Tibial nerve (tissue), 4 donors: ENCODE measurements at regions not wholly inside any gene's neighbourhood (a gene's known extent, or its start where the extent isn't known, plus 50 kb on each side); places are given as distances from the start of the nearest gene placed in this dataset.

Experiments used
- DNase-seq, 2 donors: peaks; one replicate each; pipeline ENCODE4 v3.0.0-alpha.2; 2019; ENCODE audit warnings: low spot score in 2 of 2
- H3K27ac ChIP-seq, 4 donors: fragments of 200-600 bp; sonication (generic) in 3 of 4; one replicate each; pipeline ENCODE4 v1.5.1; 2017 to 2019; ENCODE audit warnings: mild to moderate bottlenecking in 1 of 4
- H3K27me3 ChIP-seq, 2 donors: fragments of 200-600 bp; sonication (generic) in 1 of 2; one replicate each; pipeline versions ENCODE4 v1.5.1 to v1.6.0; 2017 to 2019
- H3K36me3 ChIP-seq, 3 donors: fragments of 200-600 bp; sonication (generic); one replicate each; pipeline ENCODE4 v1.5.1; 2018 to 2019
- H3K4me1 ChIP-seq, 4 donors: fragments of 200-600 bp; sonication (generic) in 3 of 4; one replicate each; pipeline ENCODE4 v1.5.1; 2017 to 2019
- H3K4me3 ChIP-seq, 4 donors: fragments of 200-600 bp; sonication (generic) in 3 of 4; one replicate each; pipeline ENCODE4 v1.5.1; 2017 to 2019; ENCODE audit warnings: mild to moderate bottlenecking in 1 of 4, moderate library complexity in 1 of 4
- H3K9me3 ChIP-seq, 4 donors: fragments of 200-600 bp; sonication (generic) in 3 of 4; one replicate each; pipeline ENCODE4 v1.5.1; 2017 to 2019
- EP300 ChIP-seq, 2 donors: sonication (generic); formaldehyde crosslinking; IDR thresholded peaks; one replicate each; pipeline ENCODE4 v1.6.1; 2017; ENCODE audit warnings: antibody characterized with exemption in 2 of 2, mild to moderate bottlenecking in 1 of 2
- POLR2A ChIP-seq, 2 donors: fragments of 450-650 bp; IDR thresholded peaks; one replicate each; pipeline ENCODE4 v1.6.1; 2017; ENCODE audit warnings: antibody characterized with exemption in 2 of 2, mild to moderate bottlenecking in 2 of 2, moderate library complexity in 2 of 2
- WGBS, 2 donors: methylation state at CpG; one replicate each; pipeline ENCODE4 v1.1.5; 2018; 5-methylcytosine and 5-hydroxymethylcytosine counted together
- TF ChIP-seq, protein P1 (sequence below), 5 experiments: fragments of 200-600 bp in 3 of 5; fragments of 450-650 bp in 2 of 5; sonication (generic) in 3 of 5; IDR thresholded peaks; one replicate each; pipeline ENCODE4 v1.5.1; 2016 to 2019; ENCODE audit warnings: antibody characterized with exemption in 5 of 5, mild to moderate bottlenecking in 3 of 5, moderate library complexity in 2 of 5

DNA sequence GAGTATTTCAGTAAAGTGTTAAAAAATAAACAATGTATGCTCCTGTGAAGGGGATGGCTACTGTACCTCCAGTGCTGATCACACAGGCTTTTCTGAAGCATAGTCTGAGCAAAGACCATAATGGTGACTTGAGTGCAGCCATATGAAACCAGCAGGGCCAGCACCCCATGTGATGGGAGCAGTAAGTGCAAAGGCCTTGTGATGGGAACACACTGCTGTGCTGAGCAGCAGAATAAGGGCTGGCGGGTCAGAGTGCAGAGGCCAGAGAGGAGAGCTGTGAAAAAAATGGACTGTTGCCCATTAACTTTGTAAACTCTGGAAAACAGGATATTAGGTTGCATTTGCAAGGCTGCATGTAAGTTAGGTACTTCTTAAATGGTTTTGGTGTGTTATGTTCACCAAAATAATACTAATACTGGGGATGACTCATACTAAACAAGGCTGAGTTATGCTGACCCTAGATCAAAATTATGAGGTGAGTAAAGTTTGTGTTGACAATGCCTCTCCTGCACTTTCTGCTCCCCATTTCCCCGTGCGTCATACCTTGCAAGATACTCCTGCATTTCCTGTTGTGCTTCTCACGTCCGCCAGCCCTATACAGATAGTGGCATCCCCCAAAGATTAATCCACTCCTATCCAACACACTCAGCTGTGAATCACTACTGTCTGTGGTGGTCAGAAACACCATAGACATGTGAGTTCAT is 67.0 kb upstream of the FAM9A start:
- no peaks in the 10 kb centered on the region for H3K9me3 ChIP-seq
- H3K4me1 ChIP-seq: no peaks in the 10 kb centered on the region
- WGBS, 2 donors: 77% methylated on average over 5 of the region's 5 CpGs
- no peak for DNase-seq
- TF ChIP-seq EP300 (IDR thresholded peaks at IDR 0.05) (no peak), POLR2A (IDR thresholded peaks at IDR 0.05) (no peak)
- TF ChIP-seq, protein P1, sequence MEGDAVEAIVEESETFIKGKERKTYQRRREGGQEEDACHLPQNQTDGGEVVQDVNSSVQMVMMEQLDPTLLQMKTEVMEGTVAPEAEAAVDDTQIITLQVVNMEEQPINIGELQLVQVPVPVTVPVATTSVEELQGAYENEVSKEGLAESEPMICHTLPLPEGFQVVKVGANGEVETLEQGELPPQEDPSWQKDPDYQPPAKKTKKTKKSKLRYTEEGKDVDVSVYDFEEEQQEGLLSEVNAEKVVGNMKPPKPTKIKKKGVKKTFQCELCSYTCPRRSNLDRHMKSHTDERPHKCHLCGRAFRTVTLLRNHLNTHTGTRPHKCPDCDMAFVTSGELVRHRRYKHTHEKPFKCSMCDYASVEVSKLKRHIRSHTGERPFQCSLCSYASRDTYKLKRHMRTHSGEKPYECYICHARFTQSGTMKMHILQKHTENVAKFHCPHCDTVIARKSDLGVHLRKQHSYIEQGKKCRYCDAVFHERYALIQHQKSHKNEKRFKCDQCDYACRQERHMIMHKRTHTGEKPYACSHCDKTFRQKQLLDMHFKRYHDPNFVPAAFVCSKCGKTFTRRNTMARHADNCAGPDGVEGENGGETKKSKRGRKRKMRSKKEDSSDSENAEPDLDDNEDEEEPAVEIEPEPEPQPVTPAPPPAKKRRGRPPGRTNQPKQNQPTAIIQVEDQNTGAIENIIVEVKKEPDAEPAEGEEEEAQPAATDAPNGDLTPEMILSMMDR (IDR thresholded peaks at IDR 0.05): no peak
- H3K36me3 ChIP-seq: no peaks in the 10 kb centered on the region
- no peak overlapping the region for H3K4me3 ChIP-seq
- no peaks in the 10 kb centered on the region for H3K27me3 ChIP-seq
- no peak overlapping the region for H3K27ac ChIP-seq

DNA sequence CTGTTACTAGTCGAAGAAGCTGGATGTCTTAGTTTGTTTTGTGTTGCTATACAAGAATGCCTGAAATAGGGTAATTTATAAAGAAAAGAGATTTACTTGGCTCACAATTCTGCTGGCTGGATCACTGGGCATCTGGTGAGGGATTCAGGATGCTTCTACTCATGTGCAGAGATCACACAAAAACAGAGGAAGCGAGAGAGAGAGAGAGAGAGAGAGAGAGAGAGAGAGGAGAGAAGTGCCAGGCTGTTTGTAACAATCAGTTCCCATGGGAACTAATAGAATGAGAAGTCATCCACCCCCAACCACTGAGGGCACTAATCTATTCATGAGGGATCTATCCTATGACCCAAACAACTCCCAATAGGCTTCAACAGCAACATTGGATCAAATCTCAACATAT is 66.2 kb upstream of the FAM9A start:
- no peak for DNase-seq
- Histone ChIP-seq H3K27ac (no peak overlapping the region), H3K4me3 (no peak overlapping the region), H3K4me1 (no peaks in the 10 kb centered on the region), H3K9me3 (no peaks in the 10 kb centered on the region), H3K36me3 (no peaks in the 10 kb centered on the region), H3K27me3 (no peaks in the 10 kb centered on the region)
- 51 to 55% methylated on average over 2 of the region's 2 CpGs for WGBS, 2 donors
- TF ChIP-seq, protein P1 (IDR thresholded peaks at IDR 0.05): no peak
- no peak for TF ChIP-seq EP300 (IDR thresholded peaks at IDR 0.05)
- TF ChIP-seq POLR2A (IDR thresholded peaks at IDR 0.05): no peak

DNA sequence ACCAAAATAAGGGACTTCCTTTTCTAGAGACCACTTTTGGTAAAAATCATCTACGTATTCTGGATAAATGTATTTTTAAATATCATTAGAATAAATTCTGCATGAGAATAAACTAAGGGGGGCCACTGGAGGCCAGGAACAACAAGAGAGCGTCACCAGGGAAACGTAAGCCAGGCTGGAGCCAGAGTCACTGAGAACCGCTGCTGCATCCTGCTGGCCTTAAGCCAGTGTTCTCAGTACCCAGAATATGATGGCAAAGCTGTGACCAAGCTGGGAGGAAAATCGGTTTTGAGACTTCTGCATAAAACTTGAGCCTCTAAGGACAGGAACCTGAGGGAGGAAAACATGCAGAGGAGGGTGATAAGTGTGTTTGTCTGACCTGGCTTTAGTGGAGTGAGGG is 63.0 kb upstream of the FAM9A start:
- Histone ChIP-seq H3K27me3 (no peaks in the 10 kb centered on the region), H3K4me1 (no peaks in the 10 kb centered on the region), H3K27ac (no peak overlapping the region), H3K4me3 (no peak overlapping the region), H3K9me3 (no peaks in the 10 kb centered on the region), H3K36me3 (no peaks in the 10 kb centered on the region)
- TF ChIP-seq, protein P1 (IDR thresholded peaks at IDR 0.05): no peak
- TF ChIP-seq POLR2A (IDR thresholded peaks at IDR 0.05): no peak
- TF ChIP-seq EP300 (IDR thresholded peaks at IDR 0.05): no peak
- WGBS, 2 donors: 27 to 35% methylated on average over 5 of the region's 5 CpGs
- no peak for DNase-seq

DNA sequence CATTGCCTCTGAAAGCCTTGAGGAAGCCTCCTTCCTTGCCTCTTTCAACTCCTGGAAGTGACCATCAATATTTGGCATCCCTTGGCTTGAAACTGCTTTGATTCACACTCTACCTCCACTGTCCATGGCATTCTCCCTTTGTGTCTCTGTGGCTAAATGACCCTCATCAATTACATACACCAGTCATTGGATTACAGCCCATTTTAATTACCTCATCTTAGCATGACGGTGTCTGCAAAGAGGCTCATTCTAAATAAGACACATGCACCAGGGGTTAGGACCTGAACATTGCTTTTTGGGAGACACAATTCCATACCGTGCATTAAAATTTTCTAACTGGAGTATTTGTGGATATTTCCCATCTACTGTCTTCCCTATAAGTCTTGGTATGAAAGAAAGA is 60.7 kb upstream of the FAM9A start:
- TF ChIP-seq, protein P1 (IDR thresholded peaks at IDR 0.05): no peak
- no peak for TF ChIP-seq POLR2A (IDR thresholded peaks at IDR 0.05)
- TF ChIP-seq EP300 (IDR thresholded peaks at IDR 0.05): no peak
- WGBS, 2 donors: 64 to 67% methylated on average over 2 of the region's 2 CpGs
- H3K4me1 ChIP-seq: no peaks in the 10 kb centered on the region

DNA sequence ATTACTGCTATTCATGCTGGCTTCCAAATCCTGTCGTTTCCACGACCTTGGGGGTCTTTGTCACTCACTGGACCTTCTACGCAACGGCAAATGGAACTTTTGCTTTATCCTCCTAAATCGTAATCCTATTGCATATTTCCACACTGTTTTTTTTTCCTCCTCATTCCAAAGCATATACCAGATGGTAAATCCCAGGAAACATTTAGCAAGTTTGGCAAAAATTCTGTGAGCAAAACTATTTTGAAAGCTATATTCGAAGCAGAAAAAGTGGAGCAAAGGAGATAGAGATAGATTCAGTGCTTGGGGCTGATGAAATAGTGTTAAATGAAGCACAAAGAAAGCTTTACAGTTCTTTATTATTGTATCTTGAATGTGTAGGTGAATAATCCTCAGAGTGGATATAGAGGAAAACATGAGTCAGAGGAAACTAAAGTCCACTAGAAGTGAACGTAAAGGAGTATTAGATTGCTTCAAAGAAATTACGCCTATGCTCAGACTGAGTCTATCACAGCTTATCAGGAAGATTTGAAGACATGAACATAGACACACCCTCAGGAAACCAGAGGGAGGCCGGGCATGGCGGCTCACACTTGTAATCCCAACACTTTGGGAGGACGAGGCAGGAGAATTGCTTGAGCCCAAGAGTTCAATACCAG is 50.2 kb upstream of the FAM9A start:
- WGBS, 2 donors: 84 to 86% methylated on average over 11 of the region's 11 CpGs
- no peak for TF ChIP-seq EP300 (IDR thresholded peaks at IDR 0.05)
- no peak for TF ChIP-seq POLR2A (IDR thresholded peaks at IDR 0.05)
- TF ChIP-seq, protein P1 (IDR thresholded peaks at IDR 0.05): no peak
- Histone ChIP-seq H3K9me3 (no peaks in the 10 kb centered on the region), H3K4me1 (no peaks in the 10 kb centered on the region), H3K36me3 (no peaks in the 10 kb centered on the region), H3K27ac (no peak overlapping the region), H3K27me3 (no peaks in the 10 kb centered on the region), H3K4me3 (no peak overlapping the region)
- no peak for DNase-seq

More for the DNA sequence above, 60.7 kb upstream of the FAM9A start:
- no peak overlapping the region for H3K27ac ChIP-seq
- H3K4me3 ChIP-seq: no peak overlapping the region
- DNase-seq: no peak
- H3K36me3 ChIP-seq: no peaks in the 10 kb centered on the region
- H3K27me3 ChIP-seq: no peaks in the 10 kb centered on the region
- H3K9me3 ChIP-seq: no peaks in the 10 kb centered on the region
